Middle frontal gyrus (tissue), 1 donor: ENCODE measurements at regions not wholly inside any gene's neighbourhood (a gene's known extent, or its start where the extent isn't known, plus 50 kb on each side); places are given as distances from the start of the nearest gene placed in this dataset.
"Not testable (repeated sequence)": the region's sequence is repeated elsewhere in the genome, so short reads cannot be mapped to it uniquely, and the experiment has no call there.

Source experiments
- DNase-seq: peaks from one replicate; pipeline ENCODE4 v3.0.0-alpha.2; 2015; ENCODE audit warnings: low spot score; ENCODE audit errors: extremely low spot score

DNA sequence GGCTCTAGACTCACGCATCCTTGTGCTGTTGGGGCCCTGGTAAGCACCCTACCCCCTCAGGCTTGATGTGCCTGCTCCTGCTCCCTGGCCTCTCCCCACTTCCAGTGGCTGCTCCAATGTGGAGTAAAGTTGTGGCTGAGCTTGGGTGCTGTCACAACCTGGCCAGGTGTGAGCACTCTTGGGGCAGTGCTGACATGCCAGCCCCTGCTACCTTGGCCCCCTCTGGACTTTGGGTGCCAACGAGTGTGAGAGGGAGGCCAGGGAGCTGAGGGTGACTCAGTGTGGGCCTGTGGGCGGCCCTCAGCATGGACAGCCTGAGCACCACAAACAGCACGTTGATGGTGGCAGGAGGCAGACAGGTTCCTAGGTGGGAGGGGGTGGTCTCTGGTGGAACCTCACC lies 870.2 kb upstream of the C9orf72 start:
- no peak for DNase-seq

DNA sequence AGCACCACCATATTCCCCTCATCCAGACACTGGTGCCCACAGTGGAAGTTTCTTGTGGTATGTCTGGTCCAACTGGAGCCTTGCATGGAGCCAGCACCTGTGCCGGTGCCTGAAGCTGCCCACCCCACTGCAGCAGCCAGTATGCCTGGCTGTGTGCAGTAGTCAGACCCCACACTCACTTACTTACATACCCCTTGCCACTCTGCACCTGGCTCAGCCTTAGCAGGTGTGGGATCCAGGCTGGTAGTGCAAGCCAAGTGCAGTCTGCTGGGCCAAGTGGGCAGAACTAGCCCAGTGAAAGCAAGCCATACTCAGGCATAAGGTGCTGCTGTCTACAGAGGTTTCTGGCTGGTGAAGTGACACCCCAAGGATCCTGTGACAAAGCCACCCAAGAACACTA lies 871.4 kb upstream of the C9orf72 start:
- DNase-seq, result no peak

DNA sequence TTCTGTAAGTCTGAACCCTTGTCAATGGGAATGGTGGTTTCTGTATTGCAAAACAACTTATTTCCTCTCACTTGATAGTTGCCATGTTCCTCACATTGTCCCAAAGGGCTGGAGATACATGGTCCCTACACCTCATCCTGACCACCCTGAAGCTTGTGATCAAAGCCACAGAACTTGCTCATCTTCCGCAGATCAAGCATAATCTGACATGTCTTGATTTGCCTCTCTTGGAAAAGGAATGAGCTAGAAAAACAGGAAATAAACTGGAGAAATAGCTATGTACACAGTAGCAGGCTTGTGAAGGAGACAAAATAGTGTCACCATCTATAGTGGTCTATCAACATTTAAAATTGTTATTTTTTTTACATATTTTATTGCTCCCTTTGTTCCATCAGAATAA lies 871.9 kb upstream of the C9orf72 start:
- DNase-seq, result no peak

DNA sequence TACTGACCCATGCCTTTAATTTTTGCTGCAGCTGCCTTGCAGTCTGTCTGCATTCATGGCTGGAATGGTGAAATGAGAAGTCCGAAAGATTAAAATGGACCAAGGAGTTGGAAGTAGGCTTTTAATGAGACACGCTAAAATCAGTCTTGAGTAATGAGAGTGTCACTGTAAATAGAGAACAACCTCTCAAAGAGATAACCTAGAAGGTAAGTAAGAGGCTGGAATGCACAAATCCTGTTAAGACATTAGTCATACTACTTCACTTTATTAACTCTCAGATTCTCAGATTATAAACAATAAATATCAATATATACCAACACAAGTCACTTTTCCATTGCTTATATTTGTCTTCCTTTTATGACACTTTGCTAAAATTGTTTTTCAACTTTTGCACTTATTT lies 880.6 kb upstream of the C9orf72 start:
- DNase-seq, result no peak

DNA sequence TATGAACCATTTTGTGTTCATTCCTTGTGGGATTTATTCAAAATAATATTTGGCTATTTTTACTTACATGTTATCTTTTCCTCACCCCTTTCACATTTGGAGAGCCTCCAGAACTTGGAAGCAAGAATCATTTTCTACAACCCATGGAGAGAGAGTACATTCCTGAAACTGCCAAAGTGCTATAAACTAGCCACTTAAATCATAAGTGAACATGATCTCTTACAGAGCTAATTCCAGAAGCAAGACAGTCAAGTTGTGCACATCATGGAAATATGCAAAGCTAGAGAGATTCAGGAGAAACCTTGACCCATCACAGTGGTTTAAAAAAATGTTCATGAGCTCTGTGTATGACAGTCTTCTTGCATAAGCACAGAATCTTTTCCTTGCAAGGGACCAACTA lies 883.6 kb upstream of the C9orf72 start:
- DNase-seq, result no peak

DNA sequence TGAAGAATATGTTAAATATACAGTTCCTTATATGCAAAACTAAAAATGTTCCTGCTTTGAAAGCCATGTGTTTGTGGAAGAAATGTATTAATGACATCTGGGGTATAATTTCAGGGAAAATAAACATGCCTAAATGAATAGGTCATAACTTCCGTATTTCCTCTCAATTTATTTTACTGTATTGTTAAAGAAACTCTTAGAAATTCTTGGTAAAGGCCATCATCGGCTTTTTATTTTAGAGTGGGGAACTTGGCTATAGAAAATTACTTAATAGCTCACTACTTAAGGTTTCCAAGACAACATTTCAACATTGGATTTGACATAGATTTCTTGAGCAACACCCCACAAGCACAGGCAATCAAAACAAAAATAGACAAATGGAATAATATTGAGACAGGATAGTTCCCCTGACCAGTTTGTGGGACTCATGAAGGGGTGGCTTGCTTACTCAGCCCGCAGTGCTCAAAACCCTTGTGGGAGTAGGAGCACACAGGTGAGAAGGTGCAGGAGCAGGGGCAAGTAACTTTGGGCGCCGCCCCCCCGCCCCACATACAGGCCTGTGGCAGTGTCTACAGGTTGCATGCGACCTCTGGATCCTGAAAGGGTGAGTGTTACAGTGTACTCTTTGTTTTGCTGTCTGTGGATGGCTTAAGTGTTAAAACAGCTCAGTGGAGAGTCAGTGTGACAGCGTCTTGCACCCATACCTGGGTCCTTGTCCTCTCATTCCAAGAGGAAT lies 891.4 kb upstream of the C9orf72 start:
- DNase-seq, result no peak

DNA sequence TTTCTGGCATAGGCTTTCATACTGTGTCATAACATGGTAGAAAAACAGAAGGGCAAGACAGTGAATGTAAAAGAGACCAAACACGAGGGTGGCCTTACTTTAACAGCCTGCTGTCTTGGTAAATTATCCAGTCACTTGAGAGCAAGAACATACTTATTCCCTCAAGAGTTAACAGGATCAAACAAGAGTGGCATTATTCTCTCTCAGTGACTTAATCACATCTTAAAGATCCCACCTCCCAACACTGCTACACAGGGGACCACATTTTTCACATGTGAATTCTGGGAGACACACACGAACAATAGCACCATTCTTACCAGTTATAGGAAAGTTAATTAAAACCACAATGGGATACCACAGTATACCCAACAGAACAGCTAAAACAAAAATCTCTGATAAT lies 898.0 kb upstream of the C9orf72 start:
- no peak for DNase-seq

DNA sequence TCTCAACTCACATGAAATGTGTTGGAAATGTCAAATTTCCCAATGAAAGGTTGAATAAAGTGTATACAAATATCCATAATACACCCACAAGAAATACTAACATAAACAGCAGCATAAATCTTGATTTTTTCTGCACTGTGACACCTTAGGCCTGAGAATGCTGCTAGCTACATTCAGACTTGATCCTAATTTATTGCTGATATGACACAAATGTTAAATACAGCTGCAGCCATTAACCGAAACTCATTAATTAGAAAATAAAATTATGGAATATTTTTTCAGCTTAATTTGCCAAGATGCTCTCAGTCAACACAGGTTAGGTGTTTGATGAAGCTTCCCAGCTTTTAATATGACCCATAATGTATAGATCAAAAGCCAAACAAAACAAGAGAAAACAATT lies 914.3 kb upstream of the C9orf72 start:
- no peak for DNase-seq

DNA sequence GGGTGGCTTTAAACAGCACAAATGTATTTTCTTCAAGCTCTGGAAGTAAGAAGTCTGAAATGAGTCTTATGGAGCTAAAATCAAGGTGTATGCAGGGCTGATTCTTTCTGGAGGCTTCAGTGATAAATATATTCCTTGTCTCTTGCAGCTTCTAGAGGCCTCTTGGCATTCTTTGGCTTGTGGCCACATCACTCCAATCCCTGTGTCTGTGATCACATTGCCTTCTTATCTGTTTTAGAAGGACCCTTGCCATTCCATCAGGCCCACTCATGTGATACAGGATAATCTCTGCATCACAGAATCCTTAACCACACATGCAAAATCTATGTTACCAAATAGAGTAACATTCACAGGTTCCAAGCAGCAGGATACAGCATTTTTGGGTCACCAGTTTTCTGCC lies 917.8 kb upstream of the C9orf72 start:
- DNase-seq, result no peak

DNA sequence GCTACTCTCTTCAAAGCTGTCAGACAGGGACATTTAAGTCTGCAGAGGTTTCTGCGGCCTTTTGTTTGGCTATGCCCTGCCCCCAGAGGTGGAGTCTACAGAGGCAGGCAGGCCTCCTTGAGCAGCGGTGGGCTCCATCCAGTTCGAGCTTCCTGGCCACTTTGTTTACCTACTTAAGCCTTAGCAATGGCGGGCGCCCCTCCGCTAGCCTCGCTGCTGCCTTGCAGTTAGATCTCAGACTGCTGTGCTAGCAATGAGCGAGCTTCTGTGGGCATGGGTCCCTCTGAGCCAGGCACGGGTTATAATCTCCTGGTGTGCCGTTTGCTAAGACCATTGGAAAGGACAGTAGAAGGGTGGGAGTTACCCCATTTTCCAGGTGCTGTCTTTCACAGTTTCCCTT lies 924.9 kb upstream of the C9orf72 start:
- not testable (repeated sequence) for DNase-seq

DNA sequence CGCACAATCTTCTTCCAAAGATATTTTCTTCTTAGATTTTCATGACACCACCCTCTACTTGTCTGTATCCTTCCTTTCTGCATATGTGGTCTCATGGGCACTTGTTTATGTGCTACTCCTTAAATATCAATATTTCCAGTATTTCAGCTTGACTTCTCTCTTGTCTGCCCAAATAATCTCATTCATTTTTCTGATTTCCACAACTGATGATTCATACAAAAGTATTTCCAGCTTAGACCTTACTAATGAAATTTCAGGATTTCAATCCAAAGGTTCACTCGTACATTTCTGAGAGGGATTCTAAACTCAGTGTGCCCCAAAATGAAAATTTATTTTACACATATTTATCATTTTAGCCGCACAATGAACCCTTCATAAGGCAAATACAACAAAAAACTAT lies 928.9 kb upstream of the C9orf72 start:
- no peak for DNase-seq

DNA sequence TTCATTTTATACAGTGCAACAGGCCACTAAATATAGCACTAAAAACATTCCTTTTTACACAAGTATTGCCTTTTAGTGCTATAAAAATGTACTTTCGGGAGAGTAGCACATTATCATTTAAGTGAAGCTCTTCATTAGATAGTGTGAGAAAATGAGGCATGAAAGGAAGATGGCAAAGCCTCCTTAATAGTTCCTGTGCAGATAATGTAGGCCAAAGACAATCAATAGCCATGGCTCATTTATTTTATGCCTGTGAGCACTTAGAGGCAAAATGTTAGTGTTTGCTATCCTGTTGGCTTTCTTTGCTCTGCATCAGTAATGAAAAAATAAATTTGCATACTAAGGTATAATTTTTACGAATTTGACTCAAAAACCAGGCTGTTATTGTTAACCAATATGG lies 929.5 kb upstream of the C9orf72 start:
- no peak for DNase-seq

DNA sequence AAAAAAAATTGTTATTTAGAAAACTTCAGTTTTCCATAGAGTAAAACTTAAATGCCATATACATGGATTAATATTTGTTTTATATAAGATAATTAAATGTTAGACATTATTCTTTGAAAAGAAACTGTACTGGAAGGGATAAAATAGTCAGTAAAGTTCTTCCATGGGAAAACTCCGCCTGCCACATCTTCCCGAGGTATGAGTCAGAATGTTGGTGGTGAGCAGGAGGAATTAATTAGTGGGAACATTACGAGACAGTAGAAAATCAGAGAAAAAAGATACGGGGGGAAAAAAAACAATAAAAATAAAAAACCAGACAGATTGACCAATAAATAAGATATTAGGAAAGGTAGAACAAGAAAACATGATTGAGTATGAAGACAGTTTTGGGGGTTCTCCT lies 930.3 kb upstream of the C9orf72 start:
- no peak for DNase-seq

DNA sequence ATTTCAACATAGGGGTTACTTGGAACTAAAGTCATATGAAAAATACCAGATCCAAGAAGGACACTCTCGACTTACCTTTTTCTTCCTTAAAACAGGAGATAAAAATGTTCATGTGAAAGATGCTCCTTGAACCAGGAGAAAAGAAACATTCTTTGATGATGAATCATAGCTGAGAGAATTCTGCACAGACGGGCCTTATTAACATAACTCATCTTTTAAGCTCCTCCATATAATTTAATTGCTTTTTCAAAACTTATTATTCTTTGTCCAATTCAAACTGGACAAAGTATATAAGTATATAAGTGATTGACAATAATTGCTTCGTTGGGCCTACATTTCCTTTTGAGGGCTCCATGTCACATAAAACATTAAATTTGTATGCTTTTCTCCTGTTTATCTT lies 945.2 kb upstream of the C9orf72 start:
- DNase-seq, result no peak

DNA sequence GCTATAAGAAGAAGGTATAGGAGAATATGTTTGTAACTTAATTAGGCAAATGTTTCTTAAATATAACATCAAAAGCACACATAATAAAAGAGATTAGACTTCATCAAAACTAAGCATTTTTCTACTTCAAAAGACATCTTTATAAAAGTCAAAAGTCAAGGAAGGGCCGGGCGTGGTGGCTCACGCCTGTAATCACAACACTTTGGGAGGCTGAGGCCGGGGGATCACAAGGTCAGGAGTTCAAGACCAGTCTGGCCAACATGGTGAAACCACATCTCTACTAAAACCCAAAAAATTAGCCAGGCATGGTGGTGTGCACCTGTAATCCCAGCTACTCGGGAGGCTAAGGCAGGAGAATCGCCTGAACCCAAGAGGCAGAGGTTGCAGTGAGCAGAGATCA lies 951.0 kb upstream of the C9orf72 start:
- not testable (repeated sequence) for DNase-seq

DNA sequence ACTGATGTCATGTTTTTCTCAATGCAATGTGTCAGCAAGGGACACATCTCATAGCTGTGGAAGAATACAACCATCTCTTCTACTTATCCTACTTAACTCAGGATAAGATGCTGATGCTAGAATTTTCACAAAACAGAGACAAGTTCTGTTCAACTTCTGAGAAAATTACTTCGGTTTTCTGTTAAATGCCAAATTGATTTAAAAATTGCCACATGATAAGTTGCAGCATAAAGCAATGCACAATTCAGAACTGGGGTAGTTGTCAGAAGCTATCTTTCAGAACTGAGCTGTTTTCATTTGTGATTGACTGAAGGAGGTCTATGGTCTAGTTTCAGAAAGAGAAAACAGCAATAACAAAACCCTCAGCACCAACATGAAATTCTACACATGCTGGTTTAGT lies 954.8 kb upstream of the C9orf72 start:
- DNase-seq, result no peak

DNA sequence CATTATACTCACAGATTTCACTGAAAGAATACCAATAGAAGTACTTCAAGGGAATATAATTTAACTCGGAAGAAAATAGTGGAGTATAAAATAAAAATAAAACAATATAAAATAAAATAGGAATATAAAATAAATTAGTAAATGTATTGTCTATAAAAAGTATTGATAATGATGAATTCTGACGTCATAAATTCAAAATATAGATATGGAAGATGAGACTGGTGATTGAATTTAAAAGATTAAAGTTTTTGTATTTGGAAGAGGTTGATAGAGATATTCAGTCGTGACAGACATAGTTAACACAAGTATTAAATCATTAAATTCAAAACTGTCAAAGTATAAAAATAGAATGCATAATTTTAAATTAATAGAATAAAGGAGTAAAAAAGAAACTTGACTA lies 964.9 kb upstream of the C9orf72 start:
- no peak for DNase-seq

DNA sequence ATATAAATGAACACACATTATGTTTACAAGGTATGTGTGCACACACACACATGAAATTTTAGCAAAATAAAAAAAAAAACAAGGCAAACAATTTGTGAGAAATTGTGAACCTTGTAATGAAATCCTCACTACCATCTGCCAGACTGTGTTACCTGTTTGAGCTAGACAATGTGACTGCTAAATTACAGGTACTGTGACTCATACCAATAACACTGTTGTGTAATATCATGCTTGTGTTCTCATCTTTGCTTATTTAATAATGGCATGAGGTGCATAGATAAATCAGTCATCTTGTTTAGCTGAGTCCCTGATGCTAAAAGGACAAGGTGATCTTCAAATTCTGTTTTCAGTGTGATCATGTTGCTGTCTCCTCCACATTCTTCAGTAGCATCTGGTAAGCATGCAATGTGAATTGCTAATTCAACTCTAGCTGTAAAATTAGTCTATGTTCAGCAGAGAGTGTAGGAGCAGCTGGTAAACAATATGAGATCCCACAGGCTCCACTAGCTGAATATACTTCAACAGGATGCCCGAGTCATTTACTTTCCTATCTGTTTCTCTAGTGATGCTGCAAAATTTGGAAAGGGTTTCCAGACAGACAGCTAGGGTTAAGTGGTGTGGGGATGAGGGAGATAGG lies 966.3 kb upstream of the C9orf72 start:
- DNase-seq, result peak; percentile 18

DNA sequence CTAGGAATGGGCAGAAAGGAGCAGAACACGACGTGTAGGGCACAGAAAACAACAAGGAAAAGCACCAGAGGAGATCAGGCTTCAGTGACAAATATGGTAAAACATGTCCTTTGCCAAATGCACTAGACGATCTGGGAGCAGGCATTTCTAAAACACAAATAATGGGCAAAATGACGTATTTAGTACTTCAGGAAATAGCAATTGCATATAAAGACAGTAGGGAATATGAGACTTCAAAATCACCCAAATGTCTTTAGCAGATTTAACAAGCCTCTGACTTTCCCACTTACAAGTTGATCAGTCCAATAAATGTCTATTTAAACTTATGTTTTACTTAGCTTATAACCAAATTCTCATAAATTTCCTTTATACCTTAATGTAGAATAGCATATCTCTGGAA lies 969.6 kb upstream of the C9orf72 start:
- no peak for DNase-seq

DNA sequence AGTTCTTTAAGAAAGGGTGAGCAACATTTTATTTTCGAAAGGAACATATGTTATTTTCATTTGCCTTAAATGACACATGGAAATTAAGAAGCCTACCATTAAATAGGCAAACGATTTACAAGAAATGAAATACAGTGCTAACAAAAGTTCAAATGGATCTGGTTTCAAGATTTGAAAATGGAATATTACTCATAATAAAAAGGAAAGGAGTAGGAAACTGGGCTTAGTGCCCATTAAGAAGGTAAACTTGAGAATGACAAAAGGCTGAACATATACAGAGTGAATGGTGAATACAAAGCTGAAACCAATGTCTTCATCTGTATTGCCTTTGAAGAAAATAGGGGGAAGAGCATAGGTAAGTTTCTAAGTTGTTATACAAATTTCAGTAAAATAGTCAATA lies 974.2 kb upstream of the C9orf72 start:
- DNase-seq, result no peak

DNA sequence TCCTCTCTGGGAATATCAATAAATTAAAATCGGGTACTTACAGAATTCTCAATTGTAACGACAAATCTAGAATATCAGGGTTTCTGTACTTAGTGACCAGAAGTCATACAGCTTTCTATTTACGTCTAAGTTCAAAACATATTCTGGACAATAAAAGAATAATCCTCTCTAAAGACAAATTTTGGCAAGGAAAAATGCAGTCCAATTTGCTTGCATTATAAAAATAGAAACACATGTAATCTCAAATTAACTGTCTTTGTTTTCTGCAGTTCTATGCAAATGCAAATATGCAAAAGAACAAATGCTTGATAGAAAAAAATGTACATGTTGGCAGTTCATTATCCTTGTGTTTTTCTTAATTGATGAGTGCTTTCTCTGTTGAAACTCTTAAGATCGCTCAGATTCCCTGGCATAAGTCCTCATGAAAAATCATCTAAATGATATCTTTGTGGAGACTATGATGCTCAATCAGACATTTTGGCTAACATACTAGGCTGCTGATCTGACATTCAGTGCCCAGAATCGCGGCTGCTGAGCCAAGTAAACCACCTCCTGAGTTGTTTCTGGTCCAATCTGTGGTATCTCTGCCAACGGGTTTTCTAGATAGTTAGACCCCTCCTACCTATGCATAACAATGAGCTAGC lies 990.1 kb upstream of the C9orf72 start:
- no peak for DNase-seq

DNA sequence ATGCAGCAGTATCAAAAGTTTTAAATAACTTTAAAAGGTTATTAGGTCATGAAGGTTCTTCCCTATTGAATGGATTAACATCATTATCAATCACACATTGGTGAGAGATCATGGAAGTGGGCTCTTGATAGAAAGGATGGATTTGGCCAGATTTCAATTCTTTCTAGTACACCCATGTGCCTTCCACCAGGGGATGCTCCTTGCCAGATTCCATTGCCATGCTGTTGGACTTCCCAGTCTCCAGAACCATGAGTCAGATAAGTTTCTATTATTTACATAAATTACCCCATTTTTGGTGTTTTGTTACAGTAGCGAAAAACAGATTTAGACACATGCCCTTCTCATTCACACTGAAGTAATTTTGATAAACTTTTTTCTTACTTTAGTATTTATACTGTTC lies 1010.6 kb upstream of the C9orf72 start:
- DNase-seq, result no peak

DNA sequence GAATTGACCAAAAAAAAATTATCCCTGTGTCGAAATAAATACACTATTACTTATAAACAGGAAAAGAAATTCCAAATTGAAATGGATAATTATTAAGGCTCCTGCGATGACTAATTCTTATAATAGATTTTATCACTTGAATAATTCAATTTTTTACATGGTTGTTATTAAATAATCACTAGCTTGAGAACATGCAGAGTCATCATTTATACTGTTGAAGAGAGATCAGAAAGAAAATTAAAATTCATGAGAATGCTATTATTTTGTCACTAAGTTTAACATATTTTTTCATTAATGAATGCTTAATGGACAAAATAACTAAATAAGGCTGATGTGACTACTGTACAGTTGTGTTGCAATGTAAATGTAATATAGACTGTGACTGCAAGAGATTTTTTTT lies 1011.3 kb upstream of the C9orf72 start:
- DNase-seq, result no peak
